ENCODE measurements at regions not wholly inside any gene's neighbourhood (a gene's known extent, or its start where the extent isn't known, plus 50 kb on each side); places are given as distances from the start of the nearest gene placed in this dataset.

DNA sequence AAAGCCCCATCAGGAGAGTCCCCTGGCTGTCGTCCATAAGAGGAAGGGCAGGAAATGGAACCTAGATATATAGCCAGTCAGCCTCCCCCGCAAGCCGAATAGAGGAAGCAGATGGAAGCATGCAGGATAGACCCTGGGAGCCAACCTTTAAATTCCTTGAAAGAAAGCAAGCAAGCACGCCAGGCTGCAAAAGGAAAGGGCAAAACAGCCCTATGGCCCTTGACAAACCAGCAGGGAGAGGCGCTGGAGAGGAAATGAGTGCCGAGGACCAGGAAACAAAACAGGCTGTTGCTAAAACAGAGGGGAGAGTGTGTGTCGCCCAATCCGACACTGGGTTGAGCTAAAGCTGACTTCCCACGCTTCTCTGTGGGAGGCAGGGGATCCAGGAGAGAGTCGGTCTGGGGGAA, 203.5 kb upstream of the MTNR1B start:
- Histone ChIP-seq H3K9me3 (ENCODE audit: insufficient read depth in 2 of 2, low read depth in 1 of 2, low read length in 1 of 2) (no peaks in the 10 kb centered on the region), H3K27me3 (replicated peaks in 1 of 4; ENCODE audit: control insufficient read depth in 3 of 4, extremely low read depth in 1 of 4, insufficient read depth in 3 of 4, low read length in 3 of 4) (no peaks in the 10 kb centered on the region), H3K36me3 (ENCODE audit: control insufficient read depth in 2 of 4, insufficient read depth in 4 of 4, low read length in 3 of 4) (no peaks in the 10 kb centered on the region), H3K18ac (ENCODE audit: extremely low read depth, low read length) (no peak overlapping the region; the same call in 1 of the 2 replicates), H3K4me1 (replicated peaks in 1 of 4; ENCODE audit: control insufficient read depth in 3 of 4, insufficient read depth in 4 of 4, low read length in 3 of 4) (peaks cover 0 to 4% (median 1%) of the 10 kb centered on the region in 4 experiments; a peak in 3 of 7 replicates), H3K79me1 (ENCODE audit: low read depth, low read length) (no peaks in the 10 kb centered on the region), H4K20me1 (replicated peaks in 1 of 2; ENCODE audit: control insufficient read depth in 1 of 2, insufficient read depth in 2 of 2, low read length in 2 of 2) (no peaks in the 10 kb centered on the region), H2AK5ac (ENCODE audit: low read depth, low read length) (0 out of 2 replicates have a peak overlapping the region, but pooled peaks have one; percentile 24), H4K8ac (ENCODE audit: extremely low read depth, insufficient read depth, low read length) (peak overlapping the region; percentile 54; the same call in 1 of the 2 replicates), H3K9ac (replicated peaks in 1 of 4; ENCODE audit: extremely low read depth in 1 of 4, low read depth in 3 of 4, low read length in 3 of 4) (no peak overlapping the region), H4K5ac (ENCODE audit: insufficient read length, low read depth, low read length) (no peak overlapping the region), H2BK5ac (ENCODE audit: low read depth, low read length) (0 out of 2 replicates have a peak overlapping the region, but pooled peaks have one; percentile 18), H2BK15ac (ENCODE audit: low read length) (no peak overlapping the region), H2BK12ac (ENCODE audit: low read depth, low read length) (no peak overlapping the region), H3K27ac (ENCODE audit: low read depth, low read length) (no peak overlapping the region), H3K56ac (replicated peaks; ENCODE audit: insufficient read length, low read depth, low read length) (no peak overlapping the region), H3K23ac (ENCODE audit: insufficient read length) (no peak overlapping the region), H2BK20ac (ENCODE audit: low read length) (no peak overlapping the region), H3K4me3 (ENCODE audit: extremely low read depth in 1 of 4, insufficient read depth in 2 of 4, low read depth in 3 of 4, low read length in 4 of 4) (no peak overlapping the region), H2BK120ac (replicated peaks; ENCODE audit: low read depth, low read length) (no peak overlapping the region), H4K91ac (replicated peaks; ENCODE audit: insufficient read length, low read length) (no peak overlapping the region), H3K79me2 (ENCODE audit: control insufficient read depth in 1 of 2, insufficient read depth in 2 of 2, low read length in 2 of 2) (no peaks in the 10 kb centered on the region), H3K4me2 (ENCODE audit: insufficient read depth in 1 of 2, low read depth in 2 of 2, low read length in 2 of 2) (no peak overlapping the region), H3K14ac (ENCODE audit: insufficient read length) (no peak overlapping the region), H2AFZ (ENCODE audit: low read length) (no peak overlapping the region; the same call in 1 of the 2 replicates), H3K4ac (replicated peaks; ENCODE audit: insufficient read length, low read depth, low read length) (no peak overlapping the region), H3K23me2 (ENCODE audit: low read depth, low read length) (no peaks in the 10 kb centered on the region)
- WGBS, 2 experiments (ENCODE audit: extremely low coverage in 1 of 2, insufficient coverage in 1 of 2, insufficient read length in 1 of 2, insufficient replicate concordance in 2 of 2, low coverage in 1 of 2, low lambda C conversion rate in 2 of 2, missing lambda C conversion rate in 1 of 2) = 46% methylated on average over 10 of the region's 10 CpGs; no CpG with 5 or more reads in 1 of the 2 experiments
- ChIA-PET POLR2A (ENCODE audit: partially characterized antibody) (interaction anchor here (0.8 kb wide), 1 partner anchor 13 kb away, joined by 3 read pairs; no protein-coding TSS in a partner anchor), CTCF (ENCODE audit: partially characterized antibody) (interaction anchor here (0.8 to 1.6 kb wide), 4 partner anchors 10 to 757 kb away, joined by 3 to 4 read pairs (median 4); no protein-coding TSS in a partner anchor)
- FAIRE-seq (peak; percentile 62), DNase-seq (ENCODE audit: low read depth in 1 of 2, low spot score in 2 of 2) (peak in 1 of 2 experiments; percentile 66)
